GM19455 (cell line): ENCODE measurements at regions not wholly inside any gene's neighbourhood (a gene's known extent, or its start where the extent isn't known, plus 50 kb on each side); places are given as distances from the start of the nearest gene placed in this dataset.
"Not testable (repeated sequence)": the region's sequence is repeated elsewhere in the genome, so short reads cannot be mapped to it uniquely, and the experiment has no call there.

Experiments
- ATAC-seq: cut with Tn5 transposase; IDR thresholded peaks from one replicate; pipeline ENCODE4 v1.9.1; 2021; ENCODE audit not compliant: unreplicated experiment

DNA sequence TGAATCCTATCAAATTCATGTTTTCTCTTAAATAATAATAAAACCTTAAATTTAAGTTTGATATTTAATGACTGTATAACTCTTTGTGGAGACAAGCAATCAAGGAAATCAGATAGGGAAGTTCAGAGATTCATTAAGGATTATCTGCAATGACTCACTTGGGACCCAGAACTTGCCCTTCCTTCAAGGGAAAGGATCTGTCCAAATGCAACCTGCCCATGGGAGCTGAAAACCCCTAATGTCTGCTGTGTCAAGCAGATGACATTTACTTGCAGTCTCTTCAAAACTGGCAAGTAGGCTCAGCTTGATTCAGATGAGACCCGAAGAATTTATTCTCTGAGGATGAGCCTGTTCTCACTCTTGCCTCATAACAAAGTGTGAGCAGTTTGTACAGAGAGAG lies 1577.6 kb downstream of the EFNA5 start:
- ATAC-seq, result no peak

- ATAC-seq, result no peak
These were observed 1578.3 kb downstream of the EFNA5 start for GRCh38 chr5:106092455-106092854.

DNA sequence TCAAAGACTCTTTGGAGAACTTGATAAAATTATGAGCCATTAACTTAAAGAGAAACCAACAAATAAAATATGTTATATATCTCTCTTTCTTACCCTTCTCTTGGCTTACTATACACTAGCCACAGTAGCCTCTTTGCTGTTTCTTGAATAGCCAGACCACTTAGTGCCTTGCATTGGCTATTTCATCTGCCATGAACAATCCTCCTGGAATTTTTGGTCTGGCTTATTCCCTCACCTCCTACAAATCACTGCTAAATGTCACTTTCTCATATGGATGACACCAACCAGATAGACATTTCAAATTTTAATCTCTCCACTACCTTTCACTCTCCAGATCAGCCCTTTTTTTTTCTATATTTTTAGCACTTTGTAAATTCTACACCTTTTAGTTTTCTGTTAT lies 1581.7 kb downstream of the EFNA5 start:
- ATAC-seq, result no peak

GRCh38 chr5:106088462-106088861 lies 1582.3 kb downstream of the EFNA5 start:
- ATAC-seq, result no peak

GRCh38 chr5:106086352-106086751 lies 1584.4 kb downstream of the EFNA5 start:
- no peak for ATAC-seq

GRCh38 chr5:106085556-106085955 lies 1585.2 kb downstream of the EFNA5 start:
- ATAC-seq, result no peak

- ATAC-seq, result no peak
These were observed 1585.6 kb downstream of the EFNA5 start for GRCh38 chr5:106085136-106085535.

DNA sequence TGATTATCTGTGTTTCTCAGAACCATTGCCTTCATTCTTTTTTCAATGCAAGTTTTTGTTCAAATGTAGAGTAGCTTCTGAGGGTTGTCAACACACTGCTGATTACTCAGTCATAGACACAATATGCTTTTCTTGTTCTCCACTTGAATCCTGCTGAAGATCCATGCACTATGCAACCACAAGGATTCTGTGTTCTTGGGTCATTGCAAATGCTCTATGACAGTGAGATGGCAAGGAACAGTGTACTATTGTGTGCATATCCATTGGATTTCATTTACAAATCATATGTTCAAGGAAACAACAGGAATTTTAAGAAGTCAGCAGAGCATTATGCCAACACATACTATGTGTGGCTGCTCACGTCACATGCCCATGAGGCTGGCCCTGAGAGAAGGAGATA lies 1590.2 kb downstream of the EFNA5 start:
- ATAC-seq, result no peak

- ATAC-seq, result no peak
These were observed 1594.1 kb downstream of the EFNA5 start for GRCh38 chr5:106076655-106077054.

DNA sequence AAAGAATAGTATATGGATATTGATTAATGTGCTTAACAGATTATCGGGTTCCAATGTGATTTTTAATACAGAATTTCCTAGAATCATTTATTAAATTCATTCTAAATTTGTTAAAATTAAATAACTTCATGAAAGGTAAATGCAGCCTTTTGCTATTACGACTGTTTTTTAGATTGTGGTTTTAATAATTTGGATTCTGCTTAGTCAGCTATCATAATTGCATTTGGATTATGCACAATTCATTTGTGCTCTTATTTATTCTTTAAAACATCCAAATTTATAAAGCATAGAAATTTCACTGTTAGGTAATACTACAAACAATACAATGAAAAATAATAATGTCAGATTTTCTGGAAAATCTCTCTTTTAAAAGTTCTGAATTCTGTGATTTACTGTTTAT lies 1598.5 kb downstream of the EFNA5 start:
- ATAC-seq, result no peak

- ATAC-seq, result no peak
These were observed 1623.4 kb downstream of the EFNA5 start for GRCh38 chr5:106047341-106047740.

- ATAC-seq, result not testable (repeated sequence)
These were observed 1638.7 kb downstream of the EFNA5 start for GRCh38 chr5:106032069-106032468.

DNA sequence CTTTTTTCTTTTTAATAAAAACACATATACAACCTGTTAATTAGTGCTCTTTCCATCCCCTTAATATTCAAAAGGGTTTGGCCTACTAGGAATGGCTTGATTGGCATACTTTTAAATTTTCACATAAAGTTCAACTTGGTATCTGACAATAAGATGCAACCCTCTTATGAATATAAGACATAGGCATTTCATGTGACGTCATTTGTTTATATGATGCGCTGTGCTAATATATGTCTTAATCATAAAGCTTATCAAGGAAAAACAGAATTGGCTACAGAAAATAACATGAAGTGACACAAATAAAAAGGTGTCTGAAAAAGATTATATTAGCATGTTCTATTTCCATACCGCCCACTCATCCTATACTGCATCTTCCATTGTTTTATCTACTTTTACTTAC lies 1642.4 kb downstream of the EFNA5 start:
- ATAC-seq, result no peak

- no peak for ATAC-seq
These were observed 1649.8 kb downstream of the EFNA5 start for GRCh38 chr5:106020894-106021293.

- no peak for ATAC-seq
These were observed 1651.5 kb downstream of the EFNA5 start for GRCh38 chr5:106019261-106019660.

DNA sequence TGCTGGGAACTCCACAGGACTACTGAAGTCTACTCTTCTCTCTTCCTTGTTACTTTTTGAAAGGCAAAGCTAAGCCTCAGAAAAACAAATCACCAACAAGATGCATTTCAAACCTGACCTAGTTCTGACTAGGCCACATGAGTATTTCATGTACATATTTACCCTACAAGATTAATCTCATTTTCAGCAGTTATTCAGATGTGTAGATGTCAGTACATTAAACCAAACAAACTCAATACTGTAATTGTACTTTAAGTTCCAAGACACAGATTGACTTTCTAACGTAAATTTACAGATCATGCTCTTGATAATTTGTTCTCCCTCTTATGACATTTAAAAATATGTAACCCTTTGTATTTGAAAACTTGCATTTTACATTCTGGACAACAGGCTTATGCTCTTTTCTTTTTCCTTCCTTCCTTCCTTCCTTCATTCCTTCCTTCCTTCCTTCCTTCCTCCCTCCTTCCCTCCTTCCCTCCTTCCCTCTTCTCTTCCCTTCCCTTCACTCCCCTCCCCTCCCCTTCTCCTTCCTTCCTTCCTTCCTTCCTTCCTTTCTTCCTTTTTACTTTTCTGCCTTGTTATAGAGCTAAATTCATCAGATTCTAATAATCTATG lies 1653.4 kb downstream of the EFNA5 start:
- no peak for ATAC-seq

DNA sequence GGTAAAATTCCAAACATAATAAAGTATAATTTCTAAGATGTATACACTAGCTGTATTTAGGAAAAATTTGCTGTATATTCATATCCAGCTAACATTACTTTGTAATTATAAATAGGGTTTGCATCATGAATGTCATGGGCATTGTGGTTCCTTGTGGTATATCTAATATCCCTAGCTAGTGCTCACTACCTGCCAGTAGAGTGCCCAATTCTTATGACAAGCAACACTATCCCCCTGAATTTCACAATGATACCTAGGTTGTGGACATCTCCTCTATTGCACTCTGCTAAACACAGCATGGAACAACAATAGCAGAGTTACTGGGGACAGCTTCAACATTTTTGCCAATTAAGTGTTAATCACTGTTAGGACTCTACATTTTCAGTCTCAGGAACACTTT lies 1656.5 kb downstream of the EFNA5 start:
- ATAC-seq, result no peak

- ATAC-seq, result no peak
These were observed 1664.5 kb downstream of the EFNA5 start for GRCh38 chr5:106006242-106006641.

- not testable (repeated sequence) for ATAC-seq
These were observed 1671.7 kb downstream of the EFNA5 start for GRCh38 chr5:105998991-105999390.

DNA sequence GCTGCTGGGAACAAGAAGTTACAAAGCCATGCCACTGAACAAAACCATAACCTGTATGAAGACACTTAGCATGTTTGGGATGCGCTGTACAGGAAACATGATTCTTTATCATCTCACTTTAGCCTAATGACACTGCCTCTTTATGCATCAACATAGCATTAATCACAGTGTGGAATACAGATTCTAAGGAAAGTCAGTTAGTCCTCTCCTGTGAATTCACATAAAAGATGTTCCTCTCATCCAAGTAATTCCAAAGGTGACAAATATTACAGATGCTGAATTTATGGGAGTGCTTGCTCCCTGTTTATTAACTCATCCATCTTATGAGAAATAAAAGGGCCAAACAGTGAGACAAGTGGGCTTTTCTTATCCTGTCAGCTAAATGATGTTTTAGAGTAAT lies 1677.7 kb downstream of the EFNA5 start:
- no peak for ATAC-seq

DNA sequence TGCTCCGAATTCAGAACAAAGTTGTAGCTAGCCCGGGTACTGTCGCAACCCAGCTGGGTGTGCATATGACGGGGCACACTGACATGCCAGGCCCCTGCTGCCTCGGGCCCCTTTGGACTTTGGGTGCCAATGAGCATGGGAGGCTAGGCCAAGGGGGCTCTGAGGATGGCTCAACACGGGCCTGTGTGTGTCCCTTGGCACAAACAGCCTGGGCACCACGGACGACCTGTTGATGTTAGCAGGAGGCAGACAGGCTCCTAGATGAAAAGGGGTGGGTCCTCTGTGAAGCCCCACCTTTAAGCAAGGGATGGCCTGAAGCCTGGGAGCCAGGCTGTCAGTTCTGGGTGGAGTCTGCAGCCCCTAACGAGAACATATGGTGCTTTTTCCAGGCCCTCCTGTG lies 1688.2 kb downstream of the EFNA5 start:
- no peak for ATAC-seq

- ATAC-seq, result no peak
These were observed 1692.7 kb downstream of the EFNA5 start for GRCh38 chr5:105978011-105978410.

DNA sequence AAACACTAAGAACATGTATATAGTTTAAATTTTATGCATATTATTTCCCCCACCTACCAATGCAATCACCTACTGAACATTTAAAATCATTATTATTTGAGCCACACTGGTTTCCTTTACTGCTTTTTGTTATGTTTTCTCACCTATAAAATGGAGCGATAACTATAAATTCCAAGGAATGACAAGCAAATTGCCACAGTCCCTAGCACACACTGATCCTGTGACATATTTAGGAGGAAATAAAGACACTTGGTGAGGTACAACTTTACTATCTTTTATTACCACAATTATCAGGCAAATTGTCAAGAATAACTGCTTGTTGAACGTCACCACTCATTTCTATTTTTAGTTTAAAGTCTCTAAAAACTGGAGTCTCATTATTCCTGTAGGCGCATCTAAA lies 1693.6 kb downstream of the EFNA5 start:
- no peak for ATAC-seq

DNA sequence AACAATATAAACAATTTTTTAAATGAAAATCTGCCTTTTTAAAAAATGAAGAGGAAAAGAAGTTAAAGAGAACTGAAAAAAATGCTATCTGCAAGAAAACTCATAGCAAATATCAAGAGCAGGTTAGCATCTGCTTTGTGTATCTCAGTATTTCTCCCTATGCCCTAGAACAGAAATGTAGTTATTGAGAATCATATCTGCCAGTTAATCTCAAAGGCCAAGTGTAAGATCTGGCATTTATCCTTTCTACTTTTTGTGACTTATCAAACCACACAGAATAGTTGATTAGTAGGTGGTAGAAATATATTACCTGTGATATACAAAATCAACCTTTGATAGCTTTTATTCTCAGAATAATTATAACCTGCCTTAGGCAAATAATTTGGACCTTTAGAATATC lies 1699.8 kb downstream of the EFNA5 start:
- no peak for ATAC-seq
